Fibroblast of skin of right biceps (primary cell): ENCODE measurements at regions not wholly inside any gene's neighbourhood (a gene's known extent, or its start where the extent isn't known, plus 50 kb on each side); places are given as distances from the start of the nearest gene placed in this dataset.

Source experiments
- DNase-seq: peaks from one replicate; pipeline ENCODE4 v3.0.0-alpha.2; 2013

- DNase-seq, result no peak
Measured at GRCh38 chr4:4962928-4963327, 56.3 kb downstream of the CYTL1 start.
